ENCODE measurements at regions not wholly inside any gene's neighbourhood (a gene's known extent, or its start where the extent isn't known, plus 50 kb on each side); places are given as distances from the start of the nearest gene placed in this dataset.

DNA sequence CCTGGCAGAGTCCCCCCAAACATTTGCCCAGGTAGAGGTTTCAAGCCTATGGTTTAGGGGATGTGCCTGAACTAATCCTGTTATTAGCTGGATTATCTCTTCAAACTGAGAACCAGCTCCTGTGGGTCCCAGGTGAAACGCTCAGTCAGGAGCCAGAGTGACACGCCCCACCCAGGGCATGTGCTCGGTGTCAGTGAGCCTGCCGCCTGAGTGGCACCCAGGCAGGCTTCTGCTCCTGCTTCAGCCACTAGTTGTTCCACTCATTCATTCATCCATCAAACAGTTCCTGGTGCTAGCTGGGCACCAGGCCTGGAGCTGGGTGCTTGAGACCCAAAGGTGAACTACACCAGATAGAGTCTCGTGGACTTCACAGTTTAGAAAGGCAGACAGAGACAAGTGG is 129.4 kb upstream of the PITX1 start:
- TF ChIP-seq, protein P1, sequence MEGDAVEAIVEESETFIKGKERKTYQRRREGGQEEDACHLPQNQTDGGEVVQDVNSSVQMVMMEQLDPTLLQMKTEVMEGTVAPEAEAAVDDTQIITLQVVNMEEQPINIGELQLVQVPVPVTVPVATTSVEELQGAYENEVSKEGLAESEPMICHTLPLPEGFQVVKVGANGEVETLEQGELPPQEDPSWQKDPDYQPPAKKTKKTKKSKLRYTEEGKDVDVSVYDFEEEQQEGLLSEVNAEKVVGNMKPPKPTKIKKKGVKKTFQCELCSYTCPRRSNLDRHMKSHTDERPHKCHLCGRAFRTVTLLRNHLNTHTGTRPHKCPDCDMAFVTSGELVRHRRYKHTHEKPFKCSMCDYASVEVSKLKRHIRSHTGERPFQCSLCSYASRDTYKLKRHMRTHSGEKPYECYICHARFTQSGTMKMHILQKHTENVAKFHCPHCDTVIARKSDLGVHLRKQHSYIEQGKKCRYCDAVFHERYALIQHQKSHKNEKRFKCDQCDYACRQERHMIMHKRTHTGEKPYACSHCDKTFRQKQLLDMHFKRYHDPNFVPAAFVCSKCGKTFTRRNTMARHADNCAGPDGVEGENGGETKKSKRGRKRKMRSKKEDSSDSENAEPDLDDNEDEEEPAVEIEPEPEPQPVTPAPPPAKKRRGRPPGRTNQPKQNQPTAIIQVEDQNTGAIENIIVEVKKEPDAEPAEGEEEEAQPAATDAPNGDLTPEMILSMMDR (IDR thresholded peaks at IDR 0.05), result no peak
- no peak for TF ChIP-seq POLR2AphosphoS5 (IDR thresholded peaks at IDR 0.05)
- TF ChIP-seq POLR2A (IDR thresholded peaks at IDR 0.05), result no peak
- no peak for TF ChIP-seq EP300 (IDR thresholded peaks at IDR 0.05; ENCODE audit: low read depth)
